ELF-1 (cell line): ENCODE measurements at regions not wholly inside any gene's neighbourhood (a gene's known extent, or its start where the extent isn't known, plus 50 kb on each side); places are given as distances from the start of the nearest gene placed in this dataset.
"Not testable (repeated sequence)": the region's sequence is repeated elsewhere in the genome, so short reads cannot be mapped to it uniquely, and the experiment has no call there.

ENCODE experiments used
- DNase-seq: peaks from one replicate; pipeline ENCODE4 v3.0.0-alpha.2; 2016; ENCODE audit warnings: low read depth, low spot score

DNA sequence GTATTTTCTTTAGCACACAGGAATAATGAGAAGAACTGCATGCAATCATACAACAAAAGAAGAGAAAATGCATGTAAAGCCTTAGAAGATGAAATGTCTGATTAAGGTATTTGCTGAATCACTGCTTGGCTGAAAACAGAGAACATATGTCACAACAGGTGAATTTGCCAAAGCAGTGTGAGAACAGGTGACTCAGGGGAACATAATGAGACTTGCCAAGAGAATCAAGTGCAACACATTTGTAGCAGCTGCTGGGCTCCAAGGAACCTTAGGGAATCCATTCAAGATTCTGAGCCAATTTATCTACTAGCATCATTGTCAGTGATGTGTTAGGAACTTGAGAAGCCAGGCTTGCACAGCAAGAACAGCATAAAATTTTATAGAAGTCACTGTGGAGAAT, 273.1 kb downstream of the PCDH20 start:
- DNase-seq, result no peak

GRCh38 chr13:61138857-61139256, 276.8 kb downstream of the PCDH20 start:
- DNase-seq, result no peak

- DNase-seq, result no peak
These were observed 279.1 kb downstream of the PCDH20 start for GRCh38 chr13:61136515-61136914.

DNA sequence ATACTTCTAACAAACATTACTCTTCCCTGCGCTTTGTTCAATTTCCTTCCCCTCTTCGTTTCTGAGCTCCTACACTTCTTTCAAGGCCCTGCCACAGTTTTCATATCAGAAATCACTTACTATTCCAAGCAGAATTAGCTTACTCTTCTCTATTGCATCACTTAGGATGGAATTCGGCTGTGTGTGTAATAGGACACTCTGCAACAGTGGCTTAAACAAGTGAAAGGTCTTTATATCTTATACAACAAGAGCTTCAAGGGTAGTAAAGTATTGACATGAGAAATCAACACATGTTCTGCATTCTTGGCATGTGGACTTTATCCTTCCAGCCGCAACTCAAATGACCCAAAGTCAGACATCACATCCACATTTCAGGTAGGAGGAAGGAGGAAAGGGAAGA, 279.6 kb downstream of the PCDH20 start:
- no peak for DNase-seq

DNA sequence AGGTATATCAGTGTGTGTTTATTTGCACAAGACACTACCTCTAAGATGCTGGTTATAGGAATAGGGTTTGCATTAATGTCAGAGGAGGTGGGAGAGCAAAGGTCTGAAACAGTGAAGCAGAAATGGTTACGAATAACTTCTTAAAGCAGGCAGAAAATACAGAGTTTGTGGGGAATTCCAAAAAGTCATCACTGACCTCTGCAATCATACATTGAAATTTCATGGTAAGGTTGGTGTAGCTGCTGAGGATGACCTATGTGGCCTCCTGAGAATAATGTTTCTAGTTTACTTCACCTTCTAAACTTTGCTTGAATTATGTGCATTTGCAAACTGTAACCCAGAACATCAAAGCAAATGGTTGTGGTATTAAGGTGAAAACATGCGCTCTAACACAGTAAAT, 280.1 kb downstream of the PCDH20 start:
- DNase-seq, result no peak

DNA sequence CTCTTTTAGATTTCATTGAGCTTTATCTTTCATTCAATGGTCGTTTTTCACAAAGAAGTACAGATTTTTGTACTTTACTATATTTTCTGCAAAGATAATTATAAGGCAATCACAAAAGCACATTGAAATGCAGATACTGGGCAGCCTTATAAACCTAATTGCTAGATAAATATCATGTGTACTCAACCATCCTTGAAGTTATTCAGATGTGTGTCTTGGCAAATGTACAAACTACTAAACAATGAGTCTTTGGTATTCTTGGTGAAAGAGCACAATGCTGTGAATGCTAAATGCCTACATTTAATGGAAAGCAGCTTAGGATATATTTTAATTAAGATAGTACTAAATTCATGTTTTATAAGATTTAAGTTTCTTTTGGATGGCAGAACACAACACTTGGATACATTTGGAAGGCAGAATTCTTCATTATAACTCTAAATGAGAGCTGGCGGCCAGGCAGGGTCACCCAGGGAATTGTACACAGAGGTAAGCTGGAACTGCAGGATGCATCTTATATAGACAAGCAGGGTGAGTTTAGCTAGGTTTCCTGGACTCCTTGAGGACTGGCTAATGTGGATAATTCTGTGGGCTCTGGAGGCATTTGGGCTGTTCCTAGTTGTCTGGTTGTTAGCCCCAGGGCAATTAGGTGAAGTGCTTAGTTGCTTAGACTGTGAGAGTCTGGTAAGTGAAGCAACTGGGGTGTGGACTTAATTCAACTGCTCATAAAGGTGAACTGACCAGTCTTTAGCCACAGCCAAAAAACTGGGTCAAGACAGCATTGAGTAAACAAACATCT, 286.6 kb downstream of the PCDH20 start:
- peak; percentile 69 for DNase-seq

GRCh38 chr13:61123538-61124289, 291.9 kb downstream of the PCDH20 start:
- peak; percentile 7 for DNase-seq

GRCh38 chr13:61113140-61113658, 302.4 kb downstream of the PCDH20 start:
- no peak for DNase-seq

- no peak for DNase-seq
These were observed 304.1 kb downstream of the PCDH20 start for GRCh38 chr13:61111529-61111928.

- DNase-seq, result no peak
These were observed 304.9 kb downstream of the PCDH20 start for GRCh38 chr13:61110732-61111131.

GRCh38 chr13:61109741-61110140, 305.9 kb downstream of the PCDH20 start:
- no peak for DNase-seq

DNA sequence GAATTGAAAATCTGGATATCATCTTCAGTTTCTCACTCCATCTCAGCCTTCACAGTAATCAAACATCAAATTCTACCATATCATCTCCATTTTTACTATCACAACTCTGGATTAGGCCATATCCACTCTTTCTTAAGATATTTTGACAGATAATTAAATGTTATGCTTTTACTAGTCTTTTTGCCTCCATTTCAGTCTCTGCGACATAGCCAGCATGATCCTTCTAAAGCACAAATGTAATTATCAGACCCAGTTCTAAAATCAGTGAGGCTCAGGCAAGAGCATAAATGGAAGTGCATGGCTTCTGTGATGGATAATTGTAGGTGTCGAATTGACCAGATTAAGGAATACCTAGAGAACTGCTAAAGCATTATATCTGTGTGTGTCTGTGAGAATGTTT, 307.7 kb downstream of the PCDH20 start:
- DNase-seq, result no peak

DNA sequence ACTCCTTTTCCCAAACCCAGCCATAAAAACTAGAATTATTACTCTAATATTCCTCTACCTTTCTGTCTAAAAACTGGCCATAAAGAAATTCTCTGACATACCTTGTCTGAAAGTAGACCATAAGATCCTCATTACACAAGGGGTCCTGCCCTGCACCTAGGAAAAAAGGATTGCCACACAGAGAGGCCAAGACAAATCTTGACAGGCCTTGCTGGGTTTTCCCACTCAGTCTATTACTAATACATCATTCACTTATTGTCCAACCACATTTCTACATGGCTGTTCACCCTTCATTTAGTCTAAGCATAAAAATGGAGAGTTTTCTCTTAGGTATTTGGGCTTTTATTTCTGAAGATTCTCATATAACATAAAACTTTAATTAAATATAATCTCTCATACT, 319.8 kb downstream of the PCDH20 start:
- no peak for DNase-seq

- DNase-seq, result peak; percentile 83
These were observed 320.8 kb downstream of the PCDH20 start for GRCh38 chr13:61094865-61095264.

DNA sequence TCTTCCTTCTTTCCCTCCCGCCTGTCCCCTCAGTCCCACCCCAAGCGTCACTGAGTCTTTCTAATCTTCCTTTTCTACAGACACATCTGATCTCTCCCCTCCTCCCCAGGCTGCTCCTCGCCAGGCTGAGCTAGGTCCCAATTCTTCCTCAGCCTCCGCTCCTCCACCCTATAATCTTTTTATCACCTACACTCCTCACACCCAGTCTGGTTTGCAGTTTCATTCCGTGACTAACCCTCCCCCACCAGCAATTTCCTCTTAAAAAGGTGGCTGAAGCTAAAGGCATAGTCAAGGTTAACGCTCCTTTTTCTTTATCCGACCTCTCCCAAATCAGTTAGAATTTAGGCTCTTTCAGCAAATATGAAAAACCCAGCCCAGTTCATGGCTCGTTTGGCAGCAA, 325.8 kb downstream of the PCDH20 start:
- not testable (repeated sequence) for DNase-seq

GRCh38 chr13:61086087-61086486, 329.6 kb downstream of the PCDH20 start:
- DNase-seq, result peak; percentile 8

- DNase-seq, result no peak
These were observed 330.7 kb downstream of the PCDH20 start for GRCh38 chr13:61084988-61085387.

GRCh38 chr13:61078976-61079770, 336.5 kb downstream of the PCDH20 start:
- DNase-seq, result peak; percentile 44

DNA sequence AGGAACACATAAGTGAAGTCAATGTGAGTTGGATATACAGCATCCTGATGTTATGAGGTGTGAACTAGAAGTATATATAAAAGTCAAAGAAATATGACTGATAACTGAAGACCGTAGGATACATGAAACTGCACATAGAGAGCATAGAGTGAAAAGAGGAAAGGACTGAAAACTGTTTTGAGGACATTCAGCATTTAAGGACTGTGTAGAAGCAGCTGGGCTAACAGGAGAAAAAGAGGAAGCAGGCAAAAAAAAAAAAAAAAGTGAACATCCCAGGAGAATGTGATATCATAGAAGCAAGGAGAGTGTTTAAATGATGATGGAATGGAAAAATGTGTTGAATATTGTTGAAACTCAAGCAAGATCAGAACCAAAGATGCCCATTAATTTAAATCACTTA, 363.5 kb downstream of the PCDH20 start:
- DNase-seq, result no peak

DNA sequence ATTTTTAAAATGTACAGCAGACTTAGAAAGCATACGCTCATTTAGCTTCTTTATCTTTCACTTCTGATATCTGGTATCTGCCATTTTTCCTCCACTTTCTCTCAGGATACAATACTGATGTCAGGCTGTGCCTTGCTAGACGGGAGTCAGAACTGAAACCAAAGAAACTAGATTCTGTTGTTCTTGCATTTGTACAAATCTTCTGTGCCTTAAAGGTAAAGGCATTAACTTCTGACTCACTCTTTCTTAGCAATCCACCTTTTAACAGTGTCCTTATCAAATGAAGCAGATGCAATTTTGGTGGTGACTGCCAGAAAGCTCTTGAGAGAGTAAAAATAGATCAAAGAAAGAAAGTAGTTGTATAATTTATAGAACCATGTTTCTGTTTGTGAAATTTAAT, 370.4 kb downstream of the PCDH20 start:
- DNase-seq, result no peak

- no peak for DNase-seq
These were observed 375.5 kb downstream of the PCDH20 start for GRCh38 chr13:61040181-61040580.

DNA sequence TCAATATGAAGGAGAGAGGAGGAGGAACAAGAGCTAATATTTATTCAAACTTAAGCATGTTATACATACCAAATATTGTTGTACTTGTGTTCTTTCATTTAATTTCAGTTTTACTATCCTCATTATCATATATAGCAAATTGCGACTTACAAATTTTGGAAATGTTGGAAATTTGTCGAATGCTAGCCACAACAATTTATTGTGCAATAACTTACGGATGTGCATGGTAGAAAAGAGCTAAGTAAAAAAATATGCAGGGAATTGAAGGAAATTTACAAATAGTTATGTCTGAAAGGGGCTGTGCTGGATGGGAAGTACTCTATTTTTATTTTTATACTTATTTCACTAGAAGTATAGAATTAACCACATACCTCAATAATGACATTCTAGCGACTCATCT, 376.3 kb downstream of the PCDH20 start:
- DNase-seq, result no peak
